ENCODE measurements at regions not wholly inside any gene's neighbourhood (a gene's known extent, or its start where the extent isn't known, plus 50 kb on each side); places are given as distances from the start of the nearest gene placed in this dataset.

GRCh38 chr12:102757154-102757881 is 159.7 kb downstream of the PAH start:
- TF ChIP-seq POLR2AphosphoS5 (IDR thresholded peaks at IDR 0.05; ENCODE audit: low read depth, low read length) = no peak
- TF ChIP-seq CTCF (IDR thresholded peaks at IDR 0.05) = no peak
- TF ChIP-seq SIN3A (IDR thresholded peaks at IDR 0.05; ENCODE audit: borderline replicate concordance, insufficient read depth, low read depth, low read length) = no peak
- no peak for TF ChIP-seq REST (IDR thresholded peaks at IDR 0.05; ENCODE audit: insufficient read depth in 1 of 2, low read depth in 2 of 2, low read length in 1 of 2)
- TF ChIP-seq TCF7L2 (IDR thresholded peaks at IDR 0.05; ENCODE audit: low read depth, low read length) = no peak
